Esophagus muscularis mucosa (tissue), 4 donors: ENCODE measurements at regions not wholly inside any gene's neighbourhood (a gene's known extent, or its start where the extent isn't known, plus 50 kb on each side); places are given as distances from the start of the nearest gene placed in this dataset.

Experiments used
- DNase-seq: peaks from one replicate; pipeline ENCODE4 v3.0.0-alpha.2; 2017; ENCODE audit errors: extremely low spot score
- H3K27ac ChIP-seq, 4 donors: fragments of 200-600 bp; sonication (generic); replicated peaks in 1 of 4; 1 replicate in 3 of 4; 2 replicates in 1 of 4; pipeline ENCODE4 v1.5.1; 2016 to 2019; ENCODE audit warnings: mild to moderate bottlenecking in 1 of 4
- H3K27me3 ChIP-seq, 4 donors: fragments of 200-600 bp; sonication (generic); one replicate each; pipeline versions ENCODE4 v1.5.1 to v1.6.0; 2016 to 2019
- H3K36me3 ChIP-seq, 4 donors: fragments of 200-600 bp; sonication (generic); one replicate each; pipeline ENCODE4 v1.5.1; 2016 to 2019
- H3K4me1 ChIP-seq, 4 donors: fragments of 200-600 bp; sonication (generic); one replicate each; pipeline ENCODE4 v1.5.1; 2016 to 2019
- H3K4me3 ChIP-seq, 4 donors: fragments of 200-600 bp; sonication (generic); 1 replicate in 2 of 4; 2 replicates in 2 of 4; pipeline ENCODE4 v1.5.1; 2016 to 2019; ENCODE audit warnings: mild to moderate bottlenecking in 4 of 4, moderate library complexity in 1 of 4
- H3K9me3 ChIP-seq, 4 donors: fragments of 200-600 bp; sonication (generic); 1 replicate in 3 of 4; 2 replicates in 1 of 4; pipeline ENCODE4 v1.5.1; 2016 to 2019
- CTCF ChIP-seq, 3 experiments: fragments of 200-600 bp in 2 of 3; fragments of 450-650 bp in 1 of 3; sonication (generic) in 2 of 3; IDR thresholded peaks; one replicate each; pipeline ENCODE4 v1.5.1; 2017 to 2019; ENCODE audit warnings: antibody characterized with exemption in 3 of 3, mild to moderate bottlenecking in 2 of 3, moderate library complexity in 1 of 3
- EP300 ChIP-seq: sonication (generic); formaldehyde crosslinking; IDR thresholded peaks from one replicate; pipeline ENCODE4 v1.6.1; 2017; ENCODE audit warnings: antibody characterized with exemption
- POLR2A ChIP-seq: fragments of 450-650 bp; IDR thresholded peaks from one replicate; pipeline ENCODE4 v1.6.1; 2017; ENCODE audit warnings: antibody characterized with exemption, moderate library complexity, mild to moderate bottlenecking, low read depth
- POLR2AphosphoS5 ChIP-seq, 2 donors: sonication (generic); formaldehyde crosslinking; IDR thresholded peaks; one replicate each; pipeline ENCODE4 v1.6.1; 2017; ENCODE audit warnings: antibody characterized with exemption in 2 of 2
- WGBS: methylation state at CpG from one replicate; pipeline ENCODE4 v1.1.5; 2018; 5-methylcytosine and 5-hydroxymethylcytosine counted together
- intact Hi-C: fragments of 100-400 bp; cut with DNase I; formaldehyde crosslinking; loops from one replicate; pipeline ENCODE4 v1.15.1; 2023
- small RNA-seq, 3 donors: library from RNA; depleted of rRNA; stranded (forward); fragments of <200 nt; gene quantifications; one replicate each; pipeline ENCODE3, GENCODE V24; 2016

GRCh38 chr4:101400096-101400495 is 52.8 kb upstream of the PPP3CA start:
- H3K9me3 ChIP-seq: no peaks in the 10 kb centered on the region
- no peaks in the 10 kb centered on the region for H3K4me1 ChIP-seq
- H3K4me3 ChIP-seq: no peak overlapping the region
- intact Hi-C loops: no loop called here
- no peaks in the 10 kb centered on the region for H3K36me3 ChIP-seq
- no peak for TF ChIP-seq POLR2A
- no peak for TF ChIP-seq EP300
- no peak for TF ChIP-seq POLR2AphosphoS5 (IDR thresholded peaks at IDR 0.05)
- no peak for TF ChIP-seq CTCF (IDR thresholded peaks at IDR 0.05)
- DNase-seq: no peak
- H3K27ac ChIP-seq: no peak overlapping the region
- no peaks in the 10 kb centered on the region for H3K27me3 ChIP-seq
- WGBS: 62% methylated on average over 3 of the region's 3 CpGs

- TF ChIP-seq EP300: no peak
- TF ChIP-seq POLR2A: no peak
- no peak for TF ChIP-seq POLR2AphosphoS5 (IDR thresholded peaks at IDR 0.05)
- TF ChIP-seq CTCF (IDR thresholded peaks at IDR 0.05): no peak
- Histone ChIP-seq H3K4me1 (no peaks in the 10 kb centered on the region), H3K9me3 (no peaks in the 10 kb centered on the region), H3K27ac (no peak overlapping the region), H3K27me3 (no peaks in the 10 kb centered on the region), H3K36me3 (no peaks in the 10 kb centered on the region), H3K4me3 (no peak overlapping the region)
- DNase-seq: no peak
- intact Hi-C loops: no loop called here
- WGBS: 91% methylated on average over 4 of the region's 4 CpGs
Observed at GRCh38 chr4:101398807-101399206, 51.5 kb upstream of the PPP3CA start.

Small RNA genes in the stretch of these regions (small RNA-seq; reads per million reads assigned to genes)
- 0 reads per million in 3 donors for gene RNU6-462P
